IMR-90 (cell line): ENCODE measurements at regions not wholly inside any gene's neighbourhood (a gene's known extent, or its start where the extent isn't known, plus 50 kb on each side); places are given as distances from the start of the nearest gene placed in this dataset.

ENCODE experiments used
- ATAC-seq: fragments of 200-7000 bp; cut with Tn5 transposase; 2 replicates; pipeline ENCODE4 v1.9.1; 2020; ENCODE audit warnings: low read depth, mild to moderate bottlenecking, moderate library complexity
- BruUV-seq: library from RNA; stranded (reverse); fragments of 400-500 nt; replicated peaks from 2 replicates; lab custom pipeline; 2021; lab: Mats Ljungman, UMichigan
- CTCF ChIA-PET: fragments of 300-600 bp; formaldehyde crosslinking; extraction: SDS; loops from one replicate; lab custom pipeline; 2021; ENCODE audit warnings: antibody characterized with exemption; lab: Yijun Ruan, JAX
- POLR2A ChIA-PET: fragments of 300-600 bp; sonication (Branson Sonifier 250); formaldehyde crosslinking; loops from one replicate; lab custom pipeline; 2022; ENCODE audit warnings: antibody characterized with exemption; ENCODE audit not compliant: unreplicated experiment; lab: Charles Lee
- DNase-seq: peaks from one replicate; pipeline ENCODE4 v3.0.0; 2013
- H2AFZ ChIP-seq: replicated peaks from 2 replicates; pipeline ENCODE3; 2013; ENCODE audit warnings: low read length, mild to moderate bottlenecking; ENCODE audit not compliant: poor library complexity
- H2AK5ac ChIP-seq: 2 replicates; pipeline ENCODE4 v1.6.1; 2013; ENCODE audit warnings: low read depth, low read length, inconsistent platforms
- H2AK9ac ChIP-seq: replicated peaks from 2 replicates; pipeline ENCODE3; 2013; ENCODE audit warnings: mild to moderate bottlenecking, low read depth, low read length, moderate library complexity; ENCODE audit not compliant: poor library complexity
- H2BK120ac ChIP-seq: 2 replicates; pipeline ENCODE4 v1.6.1; 2013; ENCODE audit warnings: low read depth, low read length, inconsistent platforms
- H2BK15ac ChIP-seq: 3 replicates; pipeline ENCODE4 v1.6.1; 2013; ENCODE audit warnings: low read depth, low read length, inconsistent platforms
- H2BK20ac ChIP-seq: 2 replicates; pipeline ENCODE4 v1.6.1; 2013; ENCODE audit warnings: low read depth, mild to moderate bottlenecking, inconsistent platforms, low read length, moderate library complexity
- H2BK5ac ChIP-seq: 2 replicates; pipeline ENCODE4 v1.6.1; 2013; ENCODE audit warnings: mild to moderate bottlenecking, low read depth, low read length, inconsistent platforms; ENCODE audit not compliant: poor library complexity, severe bottlenecking
- H3K14ac ChIP-seq: replicated peaks from 2 replicates; pipeline ENCODE4 v1.6.1; 2013; ENCODE audit warnings: low read depth, low read length, inconsistent platforms
- H3K18ac ChIP-seq: 2 replicates; pipeline ENCODE4 v1.6.1; 2013; ENCODE audit warnings: low read depth, low read length, control low read depth
- H3K23ac ChIP-seq: 2 replicates; pipeline ENCODE4 v1.6.1; 2013; ENCODE audit warnings: low read depth, low read length, inconsistent platforms
- H3K27ac ChIP-seq: 2 replicates; pipeline ENCODE4 v1.5.1; 2013; ENCODE audit warnings: mild to moderate bottlenecking, control low read depth, low read length; ENCODE audit not compliant: insufficient read depth
- H3K27me3 ChIP-seq: 2 replicates; pipeline ENCODE4 v1.6.1; 2013; ENCODE audit warnings: low read length; ENCODE audit not compliant: control insufficient read depth, insufficient read depth
- H3K36me3 ChIP-seq: 2 replicates; pipeline ENCODE4 v1.6.1; 2013; ENCODE audit warnings: low read length, mixed read lengths; ENCODE audit not compliant: control insufficient read depth, insufficient read depth
- H3K4ac ChIP-seq: 2 replicates; pipeline ENCODE4 v1.6.1; 2013; ENCODE audit warnings: low read depth, low read length, inconsistent platforms
- H3K4me1 ChIP-seq: 2 replicates; pipeline ENCODE4 v1.6.1; 2013; ENCODE audit warnings: low read length, mixed read lengths; ENCODE audit not compliant: control insufficient read depth, insufficient read depth
- H3K4me2 ChIP-seq: 2 replicates; pipeline ENCODE4 v1.6.1; 2013; ENCODE audit warnings: low read depth, mild to moderate bottlenecking, control low read depth, low read length, moderate library complexity
- H3K4me3 ChIP-seq: 2 replicates; pipeline ENCODE4 v1.5.1; 2013; ENCODE audit warnings: low read depth, mild to moderate bottlenecking, control low read depth, low read length, moderate library complexity; ENCODE audit not compliant: insufficient read depth
- H3K56ac ChIP-seq: 2 replicates; pipeline ENCODE4 v1.6.1; 2013; ENCODE audit warnings: low read length, inconsistent platforms; ENCODE audit not compliant: insufficient read depth; ENCODE audit errors: extremely low read depth
- H3K79me1 ChIP-seq, 2 experiments: 2 replicates each; pipeline ENCODE4 v1.6.1; 2013; ENCODE audit warnings: low read length in 2 of 2, inconsistent platforms in 1 of 2, low read depth in 1 of 2
- H3K9ac ChIP-seq: 2 replicates; pipeline ENCODE4 v1.6.1; 2013; ENCODE audit warnings: low read depth, low read length, control low read depth
- H3K9me1 ChIP-seq: 2 replicates; pipeline ENCODE4 v1.6.1; 2013; ENCODE audit warnings: low read length, inconsistent platforms; ENCODE audit not compliant: insufficient read depth
- H3K9me3 ChIP-seq: 2 replicates; pipeline ENCODE4 v1.6.1; 2013; ENCODE audit warnings: low read length; ENCODE audit not compliant: control insufficient read depth, insufficient read depth
- H4K20me1 ChIP-seq: 2 replicates; pipeline ENCODE4 v1.6.1; 2013; ENCODE audit warnings: low read length, inconsistent platforms; ENCODE audit not compliant: insufficient read depth
- H4K5ac ChIP-seq: 2 replicates; pipeline ENCODE4 v1.6.1; 2013; ENCODE audit warnings: mild to moderate bottlenecking, low read depth, low read length, control low read depth
- H4K8ac ChIP-seq, 2 experiments: 2 replicates each; pipeline ENCODE4 v1.6.1; 2013; ENCODE audit warnings: low read depth in 2 of 2, low read length in 2 of 2, control low read depth in 1 of 2, inconsistent platforms in 1 of 2
- H4K91ac ChIP-seq: 2 replicates; pipeline ENCODE4 v1.6.1; 2013; ENCODE audit warnings: low read depth, low read length, inconsistent platforms; ENCODE audit not compliant: insufficient read depth
- BHLHE40 ChIP-seq: fragments of 150-350 bp; IDR thresholded peaks from 2 replicates; pipeline ENCODE4 v1.6.1; 2016; ENCODE audit warnings: mild to moderate bottlenecking, low read depth, low read length
- CTCF ChIP-seq: conservative IDR thresholded peaks from 2 replicates; pipeline ENCODE4 v1.5.1; 2012; ENCODE audit warnings: mild to moderate bottlenecking, low read depth, low read length, improper control_type of control experiment
- MXI1 ChIP-seq: IDR thresholded peaks from 2 replicates; pipeline ENCODE4 v1.6.1; 2012; ENCODE audit warnings: low read depth, mild to moderate bottlenecking, low read length, moderate library complexity, borderline replicate concordance
- NFE2L2 ChIP-seq: fragments of 150-350 bp; IDR thresholded peaks from 2 replicates; pipeline ENCODE4 v1.6.1; 2016; ENCODE audit warnings: low read depth, mild to moderate bottlenecking, low read length
- POLR2A ChIP-seq: IDR thresholded peaks from 2 replicates; pipeline ENCODE4 v1.6.1; 2012; ENCODE audit warnings: mild to moderate bottlenecking, low read depth, low read length
- RAD21 ChIP-seq: IDR thresholded peaks from 2 replicates; pipeline ENCODE4 v1.6.1; 2012; ENCODE audit warnings: low read length, improper control_type of control experiment
- RFX5 ChIP-seq: IDR thresholded peaks from 2 replicates; pipeline ENCODE4 v1.8.0; 2012; ENCODE audit warnings: low read depth, mild to moderate bottlenecking, low read length, moderate library complexity
- SMC3 ChIP-seq: fragments of 150-350 bp; IDR thresholded peaks from 2 replicates; pipeline ENCODE4 v1.6.1; 2016; ENCODE audit warnings: low read depth, mild to moderate bottlenecking, antibody characterized with exemption, low read length, moderate library complexity
- WGBS, 2 experiments: methylation state at CpG; one replicate each; pipeline versions ENCODE4 v1.1.5 to v1.1.7; 2013; ENCODE audit warnings: missing lambda C conversion rate in 2 of 2; ENCODE audit not compliant: insufficient read length in 1 of 2; ENCODE audit errors: extremely low coverage in 2 of 2; 5-methylcytosine and 5-hydroxymethylcytosine counted together
- dilution Hi-C: fragments of 300-500 bp; cut with HindIII; formaldehyde crosslinking; loops from one replicate; pipeline ENCODE4 v1.14.3; 2018; ENCODE audit warnings: low sequenced_read_pairs; ENCODE audit not compliant: unreplicated experiment
- in situ Hi-C: fragments of 300-500 bp; cut with MboI; formaldehyde crosslinking; loops from 3 replicates; pipeline ENCODE4 v1.14.3; 2019; ENCODE audit warnings: low sequenced_read_pairs, inconsistent platforms, mixed read lengths
- intact Hi-C: fragments of 100-400 bp; cut with micrococcal nuclease; formaldehyde crosslinking; loops from 2 replicates; pipeline ENCODE4 v1.10.0; 2022

GRCh38 chr5:68460147-68460798 is 244.7 kb downstream of the PIK3R1 start:
- Histone ChIP-seq H3K9me3 (no peaks in the 10 kb centered on the region), H2AK9ac (no peak overlapping the region), H3K18ac (no peak overlapping the region; the same call in 1 of the 2 replicates), H3K79me1 (no peaks in the 10 kb centered on the region), H2BK120ac (no peak overlapping the region), H3K56ac (no peak overlapping the region), H2AK5ac (no peak overlapping the region), H2BK20ac (no peak overlapping the region), H3K27me3 (no peaks in the 10 kb centered on the region), H4K8ac (no peak overlapping the region), H2BK5ac (no peak overlapping the region), H3K9ac (no peak overlapping the region), H2AFZ (no peak overlapping the region), H4K5ac (no peak overlapping the region), H3K4me1 (peaks cover 2% of the 10 kb centered on the region), H3K4me2 (no peak overlapping the region), H3K14ac (no peak overlapping the region), H3K27ac (no peak overlapping the region), H2BK15ac (no peak overlapping the region), H4K91ac (no peak overlapping the region), H3K4ac (no peak overlapping the region), H3K9me1 (no peaks in the 10 kb centered on the region), H3K36me3 (no peaks in the 10 kb centered on the region), H3K23ac (no peak overlapping the region), H4K20me1 (no peaks in the 10 kb centered on the region), H3K4me3 (no peak overlapping the region)
- peak; percentile 70 for DNase-seq
- ChIA-PET POLR2A (no interaction called here), CTCF (interaction anchor here (0.6 to 2.2 kb wide), 3 partner anchors 170 to 174 kb away, joined by 3 to 13 read pairs (median 3); no protein-coding TSS in a partner anchor)
- dilution Hi-C loops (no loop called here), in situ Hi-C loops (loop anchor here (5.0 kb wide), 1 partner anchor 173 kb away; no protein-coding TSS in a partner anchor), intact Hi-C loops (loop anchor here (1.0 kb wide), 1 partner anchor 174 kb away; no protein-coding TSS in a partner anchor)
- WGBS, 2 experiments: no CpG with 5 or more reads among the region's 3 CpGs
- peak; percentile 59 for ATAC-seq
- TF ChIP-seq BHLHE40 (no peak), RFX5 (no peak), MXI1 (no peak), POLR2A (no peak), RAD21 (peak; percentile 62), NFE2L2 (no peak), SMC3 (peak; percentile 53), CTCF (peak; percentile 67)
- BruUV-seq: no TSS peak
